GM12873 (cell line): ENCODE measurements at regions not wholly inside any gene's neighbourhood (a gene's known extent, or its start where the extent isn't known, plus 50 kb on each side); places are given as distances from the start of the nearest gene placed in this dataset.

Source experiments
- CTCF ChIP-seq: IDR thresholded peaks from 2 replicates; pipeline ENCODE4 v1.5.1; 2012; ENCODE audit warnings: low read depth, mild to moderate bottlenecking, moderate library complexity, low read length, control low read depth; ENCODE audit not compliant: insufficient read depth; ENCODE audit errors: missing control alignments

DNA sequence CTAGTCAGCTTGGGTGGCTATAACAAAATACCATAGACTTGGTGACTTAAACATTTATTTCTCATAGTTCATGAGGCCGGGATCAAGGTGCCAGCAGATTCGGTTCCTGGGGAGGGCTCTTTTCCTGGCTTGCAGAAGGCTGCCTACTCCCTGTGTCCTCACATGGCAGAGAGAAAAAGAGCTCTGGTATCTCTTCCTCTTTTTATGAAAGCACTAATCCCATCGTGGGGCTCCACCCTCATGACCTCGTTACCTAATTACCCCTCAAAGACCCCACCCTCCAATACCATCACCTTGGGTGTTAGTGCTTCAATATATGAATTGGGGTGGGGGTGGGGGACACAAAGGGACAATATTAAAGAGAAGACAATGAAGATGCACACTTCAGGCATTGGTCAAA is 67.1 kb upstream of the CCBE1 start:
- no peak for TF ChIP-seq CTCF

- TF ChIP-seq CTCF = no peak
Observed at GRCh38 chr18:59763541-59764136, 66.4 kb upstream of the CCBE1 start.

DNA sequence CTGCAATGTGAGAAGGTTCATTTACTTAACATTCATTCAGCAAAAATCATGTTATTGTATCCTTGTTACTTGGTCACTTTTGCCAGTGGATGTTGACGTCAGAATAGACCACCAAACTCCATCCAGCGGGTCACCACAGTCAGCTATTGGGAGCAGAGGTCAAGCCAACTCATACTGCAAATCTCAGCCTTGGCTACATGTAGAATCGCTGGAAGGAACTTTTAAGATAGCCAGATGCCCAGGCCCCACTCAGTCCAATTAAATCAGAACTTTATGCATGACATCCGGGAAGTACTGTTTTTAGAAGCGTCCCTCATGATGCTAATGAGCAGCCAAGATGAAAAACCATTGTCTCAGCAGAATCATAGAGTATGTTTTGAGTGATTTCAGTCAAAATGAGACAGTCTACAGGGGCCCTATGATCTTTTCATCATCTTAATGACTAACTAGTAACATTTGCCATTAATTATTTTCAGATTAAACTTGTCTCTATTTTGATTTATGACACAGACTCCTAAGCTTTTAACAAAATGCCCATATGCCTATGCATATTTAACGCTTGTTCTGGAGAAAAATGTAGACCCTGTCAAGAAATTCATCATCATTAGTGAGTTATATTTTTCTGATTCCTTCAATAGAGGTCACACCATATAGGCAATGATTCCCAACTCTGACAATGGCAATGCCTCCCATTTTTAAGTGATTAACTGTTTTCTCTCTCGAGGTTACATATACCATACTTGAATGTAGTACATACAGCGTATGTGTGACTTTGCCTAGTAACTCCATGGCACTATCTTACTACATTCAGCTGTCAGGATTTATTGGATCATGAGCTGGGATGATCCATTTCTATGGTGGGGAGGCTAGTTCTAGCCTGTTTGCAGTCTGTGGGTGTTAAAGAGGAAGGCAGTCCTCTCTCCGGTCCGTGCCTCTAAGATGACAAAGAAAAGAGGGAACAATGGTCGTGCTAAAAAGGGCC is 63.7 kb upstream of the CCBE1 start:
- TF ChIP-seq CTCF = no peak

GRCh38 chr18:59760212-59760611 is 63.0 kb upstream of the CCBE1 start:
- no peak for TF ChIP-seq CTCF

GRCh38 chr18:59758837-59759236 is 61.6 kb upstream of the CCBE1 start:
- no peak for TF ChIP-seq CTCF

DNA sequence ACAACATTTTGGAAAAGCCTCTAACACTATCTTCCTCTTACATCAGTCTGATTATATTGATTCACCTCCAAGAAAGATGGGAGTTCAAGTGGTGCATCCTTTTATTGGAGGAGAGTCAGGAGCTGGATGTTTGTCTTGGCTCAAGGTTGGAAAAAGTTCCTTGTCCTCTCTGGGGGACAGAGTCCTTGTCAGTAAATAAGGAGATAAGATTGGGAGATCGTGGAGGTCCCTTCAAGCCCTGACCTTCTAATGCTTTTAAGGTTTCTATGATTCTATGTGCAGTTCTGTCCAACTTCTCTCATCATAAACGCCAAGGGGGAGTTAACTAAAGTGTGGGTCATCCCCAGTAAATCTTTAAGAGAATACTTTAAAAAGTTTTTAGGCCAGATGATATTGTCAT is 60.9 kb upstream of the CCBE1 start:
- no peak for TF ChIP-seq CTCF

GRCh38 chr18:59752666-59753065 is 55.4 kb upstream of the CCBE1 start:
- TF ChIP-seq CTCF = no peak
